ENCODE measurements at regions not wholly inside any gene's neighbourhood (a gene's known extent, or its start where the extent isn't known, plus 50 kb on each side); places are given as distances from the start of the nearest gene placed in this dataset.
"Not testable (repeated sequence)": the region's sequence is repeated elsewhere in the genome, so short reads cannot be mapped to it uniquely, and the experiment has no call there.

GRCh38 chr11:93063086-93063485, 93.6 kb downstream of the MTNR1B start (continued):
- TF ChIP-seq USF1 (IDR thresholded peaks at IDR 0.05; ENCODE audit: borderline replicate concordance, low read depth), result no peak

GRCh38 chr11:93065074-93065674, 95.7 kb downstream of the MTNR1B start:
- CTCF ChIA-PET, result interaction anchor here (0.6 to 1.5 kb wide), 7 partner anchors 10 to 174 kb away, joined by 3 to 21 read pairs (median 3); no protein-coding TSS in a partner anchor
- H3K79me2 ChIP-seq (ENCODE audit: insufficient read depth); POLR2A ChIA-PET; H3K9ac ChIP-seq; H3K9me2 ChIP-seq; H3F3A ChIP-seq (replicated peaks; ENCODE audit: insufficient read depth); H3K4me1 ChIP-seq (ENCODE audit: control insufficient read depth in 1 of 2, insufficient read depth in 2 of 2, low read depth in 1 of 2, low read length in 1 of 2); H3K9me3 ChIP-seq; H3K4me2 ChIP-seq; H3K27ac ChIP-seq (ENCODE audit: low read depth in 2 of 2, low read length in 1 of 2); DNase-seq; H2AFZ ChIP-seq (ENCODE audit: low read depth); H3K4me3 ChIP-seq (ENCODE audit: low read depth in 2 of 2, low read length in 1 of 2); H3K36me3 ChIP-seq (replicated peaks in 1 of 2; ENCODE audit: control insufficient read depth in 1 of 2, insufficient read depth in 2 of 2, low read length in 1 of 2); H3K27me3 ChIP-seq (ENCODE audit: insufficient read depth); H4K20me1 ChIP-seq (ENCODE audit: insufficient read depth): not testable (repeated sequence)
- 75% methylated on average over 1 of the region's 2 CpGs for WGBS (ENCODE audit: low lambda C conversion rate)
- TF ChIP-seq RAD21 (IDR thresholded peaks at IDR 0.05; ENCODE audit: low read length), result peak; percentile 41
- TF ChIP-seq CTCF (IDR thresholded peaks at IDR 0.05), result peak; percentile 48
- peak; percentile 39; the same call in 1 of the 2 replicates for TF ChIP-seq SMC3 (IDR thresholded peaks at IDR 0.05; ENCODE audit: low read depth, low read length)

GRCh38 chr11:93067881-93068390, 98.5 kb downstream of the MTNR1B start:
- Histone ChIP-seq H3K4me2 (no peak overlapping the region), H3K27ac (ENCODE audit: low read depth in 2 of 2, low read length in 1 of 2) (no peak overlapping the region), H3K4me3 (ENCODE audit: low read depth in 2 of 2, low read length in 1 of 2) (no peak overlapping the region), H3K9ac (no peak overlapping the region), H3K4me1 (ENCODE audit: control insufficient read depth in 1 of 2, insufficient read depth in 2 of 2, low read depth in 1 of 2, low read length in 1 of 2) (peaks cover 0 to 3% of the 10 kb centered on the region in 2 experiments; a peak in 1 of 4 replicates), H2AFZ (ENCODE audit: low read depth) (no peak overlapping the region), H3K9me3 (no peaks in the 10 kb centered on the region), H3F3A (replicated peaks; ENCODE audit: insufficient read depth) (no peaks in the 10 kb centered on the region), H3K79me2 (ENCODE audit: insufficient read depth) (no peaks in the 10 kb centered on the region), H4K20me1 (ENCODE audit: insufficient read depth) (no peaks in the 10 kb centered on the region), H3K36me3 (replicated peaks in 1 of 2; ENCODE audit: control insufficient read depth in 1 of 2, insufficient read depth in 2 of 2, low read length in 1 of 2) (no peaks in the 10 kb centered on the region), H3K9me2 (no peaks in the 10 kb centered on the region), H3K27me3 (ENCODE audit: insufficient read depth) (no peaks in the 10 kb centered on the region)
- no peak for DNase-seq
- ChIA-PET POLR2A (no interaction called here), CTCF (interaction anchor here (1.2 kb wide), 1 partner anchor 14 kb away, joined by 3 read pairs; no protein-coding TSS in a partner anchor)
- TF ChIP-seq FOXM1 (IDR thresholded peaks at IDR 0.05; ENCODE audit: low read depth), result no peak
- no peak for TF ChIP-seq USF2 (IDR thresholded peaks at IDR 0.05; ENCODE audit: borderline replicate concordance, low read depth, low read length)
- no peak for TF ChIP-seq FOXJ3 (CRISPR knock-in tag; IDR thresholded peaks at IDR 0.05)
- TF ChIP-seq IRF3 (IDR thresholded peaks at IDR 0.05; ENCODE audit: low read depth, low read length), result no peak
- TF ChIP-seq EZH2phosphoT487 (IDR thresholded peaks at IDR 0.05; ENCODE audit: borderline replicate concordance, low read depth), result no peak
- TF ChIP-seq GATA2 (CRISPR knock-in tag; IDR thresholded peaks at IDR 0.05), result no peak
- TF ChIP-seq, protein P1, sequence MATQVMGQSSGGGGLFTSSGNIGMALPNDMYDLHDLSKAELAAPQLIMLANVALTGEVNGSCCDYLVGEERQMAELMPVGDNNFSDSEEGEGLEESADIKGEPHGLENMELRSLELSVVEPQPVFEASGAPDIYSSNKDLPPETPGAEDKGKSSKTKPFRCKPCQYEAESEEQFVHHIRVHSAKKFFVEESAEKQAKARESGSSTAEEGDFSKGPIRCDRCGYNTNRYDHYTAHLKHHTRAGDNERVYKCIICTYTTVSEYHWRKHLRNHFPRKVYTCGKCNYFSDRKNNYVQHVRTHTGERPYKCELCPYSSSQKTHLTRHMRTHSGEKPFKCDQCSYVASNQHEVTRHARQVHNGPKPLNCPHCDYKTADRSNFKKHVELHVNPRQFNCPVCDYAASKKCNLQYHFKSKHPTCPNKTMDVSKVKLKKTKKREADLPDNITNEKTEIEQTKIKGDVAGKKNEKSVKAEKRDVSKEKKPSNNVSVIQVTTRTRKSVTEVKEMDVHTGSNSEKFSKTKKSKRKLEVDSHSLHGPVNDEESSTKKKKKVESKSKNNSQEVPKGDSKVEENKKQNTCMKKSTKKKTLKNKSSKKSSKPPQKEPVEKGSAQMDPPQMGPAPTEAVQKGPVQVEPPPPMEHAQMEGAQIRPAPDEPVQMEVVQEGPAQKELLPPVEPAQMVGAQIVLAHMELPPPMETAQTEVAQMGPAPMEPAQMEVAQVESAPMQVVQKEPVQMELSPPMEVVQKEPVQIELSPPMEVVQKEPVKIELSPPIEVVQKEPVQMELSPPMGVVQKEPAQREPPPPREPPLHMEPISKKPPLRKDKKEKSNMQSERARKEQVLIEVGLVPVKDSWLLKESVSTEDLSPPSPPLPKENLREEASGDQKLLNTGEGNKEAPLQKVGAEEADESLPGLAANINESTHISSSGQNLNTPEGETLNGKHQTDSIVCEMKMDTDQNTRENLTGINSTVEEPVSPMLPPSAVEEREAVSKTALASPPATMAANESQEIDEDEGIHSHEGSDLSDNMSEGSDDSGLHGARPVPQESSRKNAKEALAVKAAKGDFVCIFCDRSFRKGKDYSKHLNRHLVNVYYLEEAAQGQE (IDR thresholded peaks at IDR 0.05; ENCODE audit: low read depth, low read length), result no peak
- TF ChIP-seq, protein P2, sequence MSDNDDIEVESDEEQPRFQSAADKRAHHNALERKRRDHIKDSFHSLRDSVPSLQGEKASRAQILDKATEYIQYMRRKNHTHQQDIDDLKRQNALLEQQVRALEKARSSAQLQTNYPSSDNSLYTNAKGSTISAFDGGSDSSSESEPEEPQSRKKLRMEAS (IDR thresholded peaks at IDR 0.05; ENCODE audit: low read depth), result no peak
- no peak for TF ChIP-seq SMC3 (IDR thresholded peaks at IDR 0.05; ENCODE audit: low read depth, low read length)
- no peak for TF ChIP-seq SIN3A (IDR thresholded peaks at IDR 0.05; ENCODE audit: borderline replicate concordance, low read depth, low read length)
- no peak for TF ChIP-seq RAD21 (IDR thresholded peaks at IDR 0.05; ENCODE audit: low read length)
- no peak for TF ChIP-seq JUND (IDR thresholded peaks at IDR 0.05)
- no peak for TF ChIP-seq TCF12 (IDR thresholded peaks at IDR 0.05)

Data from SK-N-SH (cell line).